Right lobe of liver (tissue), 6 donors: ENCODE measurements at regions not wholly inside any gene's neighbourhood (a gene's known extent, or its start where the extent isn't known, plus 50 kb on each side); places are given as distances from the start of the nearest gene placed in this dataset.

Experiments
- ATAC-seq, 4 donors: fragments of 200-7000 bp; cut with Tn5 transposase; one replicate each; pipeline ENCODE4 v1.9.1; 2020; ENCODE audit warnings: mild to moderate bottlenecking in 4 of 4, moderate library complexity in 4 of 4
- DNase-seq, 3 donors: peaks; one replicate each; pipeline ENCODE4 v3.0.0-alpha.2; 2020
- H3K27ac ChIP-seq, 3 donors: fragments of 200-600 bp; one replicate each; pipeline ENCODE4 v1.8.0; 2022
- H3K27me3 ChIP-seq, 2 donors: fragments of 200-600 bp; one replicate each; pipeline ENCODE4 v1.8.0; 2022
- H3K36me3 ChIP-seq, 4 donors: fragments of 200-600 bp; sonication (generic) in 1 of 4; one replicate each; pipeline versions ENCODE4 v1.5.1 to v1.8.0; 2017 to 2022; ENCODE audit warnings: control low read depth in 1 of 4
- H3K4me1 ChIP-seq, 4 donors: fragments of 200-600 bp; sonication (generic) in 1 of 4; one replicate each; pipeline versions ENCODE4 v1.5.1 to v1.8.0; 2017 to 2022; ENCODE audit warnings: control low read depth in 1 of 4
- H3K4me3 ChIP-seq, 3 donors: fragments of 200-600 bp; one replicate each; pipeline ENCODE4 v1.8.0; 2022
- H3K9me3 ChIP-seq, 4 donors: fragments of 200-600 bp; sonication (generic) in 1 of 4; one replicate each; pipeline versions ENCODE4 v1.5.1 to v1.8.0; 2017 to 2022; ENCODE audit warnings: control low read depth in 1 of 4
- POLR2A ChIP-seq: fragments of 450-650 bp; IDR thresholded peaks from one replicate; pipeline ENCODE4 v1.6.1; 2017; ENCODE audit warnings: antibody characterized with exemption, mild to moderate bottlenecking
- WGBS: methylation state at CpG from one replicate; pipeline ENCODE4 v1.1.6; 2018; ENCODE audit warnings: low coverage, low lambda C conversion rate; ENCODE audit not compliant: insufficient coverage; ENCODE audit errors: missing lambda C conversion rate; 5-methylcytosine and 5-hydroxymethylcytosine counted together
- intact Hi-C, 2 donors: fragments of 100-400 bp; cut with DNase I; formaldehyde crosslinking; loops; one replicate each; pipeline versions ENCODE4 v1.11.2 to v1.14.1; 2022
- TF ChIP-seq, protein P1 (sequence below), 4 donors: fragments of 200-600 bp in 3 of 4; fragments of 450-650 bp in 1 of 4; IDR thresholded peaks; one replicate each; pipeline versions ENCODE4 v1.5.1 to v1.8.0; 2016 to 2022; ENCODE audit warnings: antibody characterized with exemption in 4 of 4, mild to moderate bottlenecking in 2 of 4
- donor health status: DM: no; HTN: yes; CAD: no.
- donor health status: DM: no; HTN: no; CAD: no.
- donor health status: DM: no; HTN: no; CAD: no.
- donor health status: DM: no; HTN: yes; CAD: no.
- donor health status: DM: no; HTN: yes; CAD: no.

DNA sequence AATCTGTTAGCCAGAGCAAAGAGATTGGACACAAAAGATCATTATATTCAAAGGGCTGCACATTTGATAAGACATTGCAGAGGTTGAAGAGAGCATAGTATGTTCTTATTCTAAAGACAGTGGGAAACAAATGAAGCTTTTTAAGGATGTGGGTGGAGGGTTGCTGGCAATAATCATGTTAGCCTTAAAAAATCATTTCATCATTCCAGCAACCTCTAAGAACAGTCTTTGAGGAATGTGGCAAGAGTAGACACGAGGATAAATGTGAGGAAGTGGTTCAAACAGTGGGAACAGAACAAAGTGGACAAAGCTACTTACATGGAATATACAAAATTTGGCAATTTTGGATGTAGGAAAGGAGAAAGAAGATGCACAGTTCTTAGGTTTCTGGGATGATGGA lies 167.3 kb upstream of the SPRY1 start:
- DNase-seq (no peak), ATAC-seq (no peak)
- H3K4me1 ChIP-seq: no peaks in the 10 kb centered on the region
- no peak overlapping the region for H3K4me3 ChIP-seq
- H3K27me3 ChIP-seq: no peaks in the 10 kb centered on the region
- H3K27ac ChIP-seq: no peak overlapping the region
- intact Hi-C loops: no loop called here
- H3K36me3 ChIP-seq: no peaks in the 10 kb centered on the region
- 50% methylated on average over 1 of the region's 1 CpG for WGBS
- TF ChIP-seq POLR2A: no peak
- TF ChIP-seq, protein P1, sequence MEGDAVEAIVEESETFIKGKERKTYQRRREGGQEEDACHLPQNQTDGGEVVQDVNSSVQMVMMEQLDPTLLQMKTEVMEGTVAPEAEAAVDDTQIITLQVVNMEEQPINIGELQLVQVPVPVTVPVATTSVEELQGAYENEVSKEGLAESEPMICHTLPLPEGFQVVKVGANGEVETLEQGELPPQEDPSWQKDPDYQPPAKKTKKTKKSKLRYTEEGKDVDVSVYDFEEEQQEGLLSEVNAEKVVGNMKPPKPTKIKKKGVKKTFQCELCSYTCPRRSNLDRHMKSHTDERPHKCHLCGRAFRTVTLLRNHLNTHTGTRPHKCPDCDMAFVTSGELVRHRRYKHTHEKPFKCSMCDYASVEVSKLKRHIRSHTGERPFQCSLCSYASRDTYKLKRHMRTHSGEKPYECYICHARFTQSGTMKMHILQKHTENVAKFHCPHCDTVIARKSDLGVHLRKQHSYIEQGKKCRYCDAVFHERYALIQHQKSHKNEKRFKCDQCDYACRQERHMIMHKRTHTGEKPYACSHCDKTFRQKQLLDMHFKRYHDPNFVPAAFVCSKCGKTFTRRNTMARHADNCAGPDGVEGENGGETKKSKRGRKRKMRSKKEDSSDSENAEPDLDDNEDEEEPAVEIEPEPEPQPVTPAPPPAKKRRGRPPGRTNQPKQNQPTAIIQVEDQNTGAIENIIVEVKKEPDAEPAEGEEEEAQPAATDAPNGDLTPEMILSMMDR (IDR thresholded peaks at IDR 0.05): no peak
- no peaks in the 10 kb centered on the region for H3K9me3 ChIP-seq

DNA sequence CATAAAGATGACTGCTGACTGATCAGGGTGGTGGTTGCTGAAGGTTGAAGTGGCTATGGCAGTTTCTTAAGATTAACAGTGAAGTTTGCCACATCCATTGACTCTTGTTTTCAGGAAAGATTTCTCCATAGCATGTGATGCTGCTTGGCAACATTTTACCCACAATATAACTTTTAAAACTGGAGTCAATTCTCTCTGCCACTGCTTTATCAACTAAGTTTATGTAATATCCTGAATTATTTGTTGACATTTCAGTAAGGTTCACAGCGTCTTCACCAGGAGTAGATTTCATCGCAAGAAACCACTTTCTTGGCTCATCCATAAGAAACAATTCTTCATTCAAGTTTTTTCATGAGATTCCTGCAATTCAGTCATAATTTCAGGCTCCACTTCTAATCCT lies 166.5 kb upstream of the SPRY1 start:
- no peaks in the 10 kb centered on the region for H3K36me3 ChIP-seq
- 66% methylated on average over 2 of the region's 2 CpGs for WGBS
- TF ChIP-seq POLR2A: no peak
- TF ChIP-seq, protein P1 (IDR thresholded peaks at IDR 0.05): no peak
- H3K9me3 ChIP-seq: no peaks in the 10 kb centered on the region
- no peaks in the 10 kb centered on the region for H3K27me3 ChIP-seq
- intact Hi-C loops: no loop called here
- H3K4me1 ChIP-seq: no peaks in the 10 kb centered on the region
- DNase-seq: no peak
- no peak for ATAC-seq
- H3K4me3 ChIP-seq: no peak overlapping the region
- no peak overlapping the region for H3K27ac ChIP-seq

DNA sequence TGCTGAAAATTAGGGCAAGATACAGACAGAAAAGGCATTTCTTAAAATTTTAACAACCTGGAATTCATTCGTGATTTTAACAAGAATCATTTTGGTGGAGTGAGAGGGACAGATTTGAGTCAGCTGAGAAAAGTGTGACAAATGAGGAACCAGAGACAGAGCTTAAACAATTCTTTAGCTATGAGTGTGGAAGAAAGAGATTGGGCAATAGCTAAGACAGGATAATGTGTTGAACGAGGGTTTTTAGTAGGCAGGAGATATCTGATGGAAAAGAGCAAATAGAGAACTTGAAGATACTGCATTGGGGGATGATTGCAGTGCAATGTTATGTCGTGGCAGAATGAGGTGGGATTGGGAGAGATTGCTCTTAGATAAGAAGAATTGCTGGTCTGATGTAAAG lies 164.2 kb upstream of the SPRY1 start:
- TF ChIP-seq, protein P1 (IDR thresholded peaks at IDR 0.05): no peak
- no peak for TF ChIP-seq POLR2A
- WGBS: 35% methylated on average over 3 of the region's 3 CpGs
- ATAC-seq (peak in 1 of 4 donors; percentile 50), DNase-seq (no peak)
- Histone ChIP-seq H3K4me1 (no peaks in the 10 kb centered on the region), H3K36me3 (no peaks in the 10 kb centered on the region), H3K9me3 (no peaks in the 10 kb centered on the region), H3K4me3 (no peak overlapping the region), H3K27ac (no peak overlapping the region), H3K27me3 (no peaks in the 10 kb centered on the region)
- intact Hi-C loops: no loop called here

DNA sequence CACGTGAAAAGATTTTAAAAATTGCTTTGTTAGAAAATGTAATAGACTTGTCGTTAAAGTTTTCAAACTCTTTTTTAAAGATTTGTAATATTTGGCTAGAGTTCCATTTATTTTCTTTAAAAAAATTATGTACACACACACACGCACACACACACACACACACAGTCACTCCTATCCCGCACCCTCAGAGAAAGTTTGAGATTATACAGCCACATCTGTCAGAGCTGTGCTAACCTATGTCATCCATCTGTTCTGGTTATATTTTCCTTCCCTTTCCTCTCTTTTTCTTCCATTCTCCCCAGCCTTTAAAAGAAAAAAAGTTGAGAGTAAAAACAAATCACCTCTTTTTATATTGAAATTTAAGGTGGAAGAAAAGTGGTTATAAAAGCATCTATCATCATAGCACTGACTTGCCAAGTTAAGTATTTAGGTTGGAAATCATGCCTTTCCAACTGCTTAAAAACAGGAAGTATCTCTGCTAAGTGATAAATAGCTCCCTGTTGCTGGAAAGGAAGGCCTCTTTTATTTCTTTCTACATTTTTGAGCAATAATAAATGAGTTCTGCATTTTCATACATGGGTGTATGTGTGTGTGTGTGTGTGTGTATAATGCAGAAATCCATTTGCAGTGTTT lies 163.3 kb upstream of the SPRY1 start:
- WGBS: 66% methylated on average over 4 of the region's 4 CpGs
- Histone ChIP-seq H3K4me1 (no peaks in the 10 kb centered on the region), H3K4me3 (no peak overlapping the region), H3K27ac (no peak overlapping the region), H3K27me3 (no peaks in the 10 kb centered on the region), H3K9me3 (no peaks in the 10 kb centered on the region), H3K36me3 (no peaks in the 10 kb centered on the region)
- DNase-seq (no peak), ATAC-seq (peak in 1 of 4 donors; percentile 32)
- no peak for TF ChIP-seq POLR2A
- TF ChIP-seq, protein P1 (IDR thresholded peaks at IDR 0.05): no peak
- intact Hi-C loops: no loop called here

DNA sequence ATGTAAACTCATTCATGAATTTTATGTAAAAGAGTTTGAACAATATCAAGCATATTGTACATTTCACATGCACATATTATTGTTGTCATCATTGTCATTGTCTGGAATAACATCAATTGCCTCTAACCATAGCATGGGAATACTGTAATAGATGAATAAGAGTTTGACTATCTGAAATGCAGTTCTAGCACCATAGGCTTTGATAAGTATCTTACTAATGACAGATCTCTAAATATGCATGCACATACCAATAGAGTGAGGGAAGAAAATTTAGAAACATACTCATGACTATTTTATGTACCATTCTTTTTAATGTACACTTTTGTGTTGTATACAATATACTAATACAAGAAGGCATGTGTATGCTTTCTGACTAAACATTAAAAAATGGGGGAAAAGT lies 161.6 kb upstream of the SPRY1 start:
- H3K4me3 ChIP-seq: no peak overlapping the region
- no peak for ATAC-seq
- H3K4me1 ChIP-seq: no peaks in the 10 kb centered on the region
- intact Hi-C loops: no loop called here
- no peaks in the 10 kb centered on the region for H3K27me3 ChIP-seq
- DNase-seq: no peak
- H3K27ac ChIP-seq: no peak overlapping the region
- TF ChIP-seq, protein P1 (IDR thresholded peaks at IDR 0.05): no peak
- TF ChIP-seq POLR2A: no peak
- H3K36me3 ChIP-seq: no peaks in the 10 kb centered on the region
- H3K9me3 ChIP-seq: no peaks in the 10 kb centered on the region
